CD4-positive, alpha-beta memory T cell (primary cell): ENCODE measurements at regions not wholly inside any gene's neighbourhood (a gene's known extent, or its start where the extent isn't known, plus 50 kb on each side); places are given as distances from the start of the nearest gene placed in this dataset.

Experiments
- CTCF ChIA-PET: fragments of 350-600 bp; sonication (Branson Sonifier 250); formaldehyde crosslinking; loops from one replicate; lab custom pipeline; 2021; ENCODE audit warnings: inconsistent platforms; ENCODE audit not compliant: partially characterized antibody; lab: Charles Lee
- POLR2A ChIA-PET: fragments of 350-600 bp; sonication (Branson Sonifier 250); formaldehyde crosslinking; loops from one replicate; lab custom pipeline; 2021; ENCODE audit not compliant: partially characterized antibody; lab: Charles Lee
- DNase-seq, 5 donors: peaks; one replicate each; pipeline versions ENCODE4 v3.0.0 to v3.0.0-alpha.2; 2020 to 2022; ENCODE audit warnings: mixed read lengths in 1 of 5
- H3K27ac ChIP-seq: one replicate; pipeline ENCODE4 v1.7.0; 2013; ENCODE audit warnings: low read depth, low read length
- H3K27me3 ChIP-seq: 2 replicates; pipeline ENCODE4 v1.7.0; 2013; ENCODE audit warnings: mild to moderate bottlenecking, low read length, moderate library complexity; ENCODE audit not compliant: insufficient read depth
- H3K36me3 ChIP-seq: 2 replicates; pipeline ENCODE4 v1.7.0; 2013; ENCODE audit warnings: mild to moderate bottlenecking, low read length, moderate library complexity; ENCODE audit not compliant: insufficient read depth
- H3K4me1 ChIP-seq: 2 replicates; pipeline ENCODE4 v1.7.0; 2013; ENCODE audit warnings: mild to moderate bottlenecking, low read length, moderate library complexity; ENCODE audit not compliant: insufficient read depth
- H3K4me3 ChIP-seq, 2 donors: one replicate each; pipeline ENCODE4 v1.7.0; 2013; ENCODE audit warnings: low read length in 2 of 2, mild to moderate bottlenecking in 1 of 2
- H3K9me3 ChIP-seq, 2 donors: one replicate each; pipeline ENCODE4 v1.7.0; 2013; ENCODE audit warnings: low read length in 2 of 2, control low read depth in 1 of 2; ENCODE audit not compliant: control insufficient read depth in 1 of 2
- H3K27ac Mint-ChIP-seq, 7 donors: one replicate each; pipeline ENCODE4 v1.8.0; 2020 to 2021; ENCODE audit warnings: mixed read lengths in 7 of 7, mild to moderate bottlenecking in 6 of 7, inconsistent platforms in 3 of 7, moderate library complexity in 3 of 7
- H3K27me3 Mint-ChIP-seq, 2 donors: one replicate each; pipeline ENCODE4 v1.8.0; 2020 to 2021; ENCODE audit warnings: mixed read lengths in 2 of 2
- H3K36me3 Mint-ChIP-seq, 2 donors: one replicate each; pipeline ENCODE4 v1.8.0; 2020 to 2021; ENCODE audit warnings: mixed read lengths in 2 of 2, inconsistent platforms in 1 of 2, mild to moderate bottlenecking in 1 of 2
- H3K4me1 Mint-ChIP-seq, 4 donors: one replicate each; pipeline ENCODE4 v1.8.0; 2020 to 2021; ENCODE audit warnings: mixed read lengths in 4 of 4, mild to moderate bottlenecking in 1 of 4
- H3K4me3 Mint-ChIP-seq, 8 donors: one replicate each; pipeline ENCODE4 v1.8.0; 2020 to 2021; ENCODE audit warnings: mixed read lengths in 8 of 8, mild to moderate bottlenecking in 7 of 8, moderate library complexity in 6 of 8, inconsistent platforms in 3 of 8
- H3K9me3 Mint-ChIP-seq, 8 donors: one replicate each; pipeline ENCODE4 v1.8.0; 2020 to 2021; ENCODE audit warnings: mixed read lengths in 8 of 8, mild to moderate bottlenecking in 5 of 8, inconsistent platforms in 3 of 8, moderate library complexity in 1 of 8
- intact Hi-C: fragments of 100-400 bp; cut with micrococcal nuclease; formaldehyde crosslinking; loops from one replicate; pipeline ENCODE4 v1.15.1; 2023

DNA sequence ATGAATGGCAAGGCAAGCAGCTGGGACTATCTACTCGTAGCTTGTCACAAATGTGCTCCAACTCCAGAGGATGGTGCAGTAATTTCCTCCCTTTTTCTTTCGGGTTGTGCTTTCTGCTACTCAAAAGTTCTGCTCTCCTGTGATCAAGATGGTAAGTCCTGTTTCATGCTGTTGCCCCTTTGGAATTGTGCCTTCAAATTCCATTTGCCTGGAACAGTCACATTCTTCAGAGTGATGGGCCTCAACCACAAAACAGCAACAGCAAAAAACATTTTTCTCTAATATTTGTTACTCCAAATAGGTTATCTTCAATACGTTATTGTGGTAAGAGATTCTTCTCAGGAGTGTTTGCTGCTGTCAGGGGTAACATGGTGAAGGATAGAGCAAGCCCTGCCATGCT is 209.3 kb downstream of the PALM2AKAP2 start:
- Histone ChIP-seq H3K27ac (no peak overlapping the region), H3K4me3 (no peak overlapping the region), H3K27me3 (no peaks in the 10 kb centered on the region), H3K36me3 (no peaks in the 10 kb centered on the region), H3K9me3 (no peaks in the 10 kb centered on the region), H3K4me1 (no peaks in the 10 kb centered on the region)
- no peak overlapping the region for H3K4me3 Mint-ChIP-seq
- DNase-seq: no peak
- H3K36me3 Mint-ChIP-seq: no peaks in the 10 kb centered on the region
- intact Hi-C loops: no loop called here
- ChIA-PET CTCF (no interaction called here), POLR2A (no interaction called here)
- H3K27me3 Mint-ChIP-seq: no peaks in the 10 kb centered on the region
- peaks cover 2 to 29% (median 9%) of the 10 kb centered on the region in 8 donors for H3K9me3 Mint-ChIP-seq
- no peak overlapping the region for H3K27ac Mint-ChIP-seq
- no peaks in the 10 kb centered on the region for H3K4me1 Mint-ChIP-seq

DNA sequence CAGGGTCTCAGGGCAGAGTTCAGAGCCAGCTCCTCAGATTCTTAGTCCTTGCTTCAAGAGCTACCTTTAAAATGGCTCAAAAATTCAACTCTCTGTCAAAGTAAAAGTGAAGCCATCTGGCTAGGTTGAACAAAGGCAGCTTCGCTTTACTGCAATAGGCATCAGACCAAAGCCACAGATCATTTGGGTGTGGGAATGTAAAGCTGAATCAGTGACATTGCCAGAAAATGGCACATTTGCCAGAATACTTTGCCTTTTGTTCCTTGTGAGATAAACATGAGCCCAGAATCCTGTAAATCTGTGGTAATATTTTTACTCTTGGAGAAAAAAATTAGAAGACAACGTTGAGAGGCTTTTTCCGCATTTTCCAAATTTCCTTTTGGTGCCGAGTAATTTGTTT is 210.5 kb downstream of the PALM2AKAP2 start:
- DNase-seq: no peak
- Histone ChIP-seq H3K4me1 (no peaks in the 10 kb centered on the region), H3K4me3 (no peak overlapping the region), H3K36me3 (no peaks in the 10 kb centered on the region), H3K27me3 (no peaks in the 10 kb centered on the region), H3K27ac (no peak overlapping the region), H3K9me3 (no peaks in the 10 kb centered on the region)
- no peaks in the 10 kb centered on the region for H3K4me1 Mint-ChIP-seq
- ChIA-PET CTCF (interaction anchor here (0.6 to 1.5 kb wide), 3 partner anchors 19 to 193 kb away, joined by 3 read pairs; no protein-coding TSS in a partner anchor), POLR2A (no interaction called here)
- intact Hi-C loops: no loop called here
- peak overlapping the region in 1 of 7 donors; percentile 18 for H3K27ac Mint-ChIP-seq
- no peaks in the 10 kb centered on the region for H3K36me3 Mint-ChIP-seq
- no peak overlapping the region for H3K4me3 Mint-ChIP-seq
- H3K9me3 Mint-ChIP-seq: peaks cover 4 to 34% (median 12%) of the 10 kb centered on the region in 8 donors
- no peaks in the 10 kb centered on the region for H3K27me3 Mint-ChIP-seq

DNA sequence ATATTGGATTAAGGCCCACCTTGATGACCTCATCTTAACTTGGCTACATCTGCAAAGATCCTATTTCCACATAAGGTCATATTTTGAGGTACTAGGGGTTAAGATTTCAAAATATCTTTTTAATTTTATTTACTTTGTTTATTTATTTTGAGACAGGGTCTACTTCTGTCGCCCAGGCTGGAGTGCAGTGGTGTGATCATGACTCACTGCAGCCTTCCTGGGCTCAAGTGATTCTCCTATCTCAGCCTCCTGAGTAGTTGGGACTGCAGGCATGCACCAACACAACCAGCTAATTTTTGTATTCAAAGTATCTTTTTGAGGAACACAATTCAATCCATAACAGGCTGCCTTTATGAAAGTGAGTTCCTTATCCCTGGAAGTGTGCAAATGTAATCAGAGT is 212.3 kb downstream of the PALM2AKAP2 start:
- Histone ChIP-seq H3K36me3 (no peaks in the 10 kb centered on the region), H3K4me3 (no peak overlapping the region), H3K4me1 (no peaks in the 10 kb centered on the region), H3K27me3 (no peaks in the 10 kb centered on the region), H3K9me3 (no peaks in the 10 kb centered on the region), H3K27ac (no peak overlapping the region)
- Mint-ChIP-seq H3K4me3 (no peak overlapping the region), H3K4me1 (no peaks in the 10 kb centered on the region), H3K9me3 (peaks cover 4 to 36% (median 15%) of the 10 kb centered on the region in 8 donors), H3K27me3 (no peaks in the 10 kb centered on the region), H3K27ac (no peak overlapping the region), H3K36me3 (peaks cover 0 to 3% of the 10 kb centered on the region in 2 donors)
- CTCF ChIA-PET: no interaction called here
- POLR2A ChIA-PET: no interaction called here
- intact Hi-C loops: no loop called here
- DNase-seq: no peak

DNA sequence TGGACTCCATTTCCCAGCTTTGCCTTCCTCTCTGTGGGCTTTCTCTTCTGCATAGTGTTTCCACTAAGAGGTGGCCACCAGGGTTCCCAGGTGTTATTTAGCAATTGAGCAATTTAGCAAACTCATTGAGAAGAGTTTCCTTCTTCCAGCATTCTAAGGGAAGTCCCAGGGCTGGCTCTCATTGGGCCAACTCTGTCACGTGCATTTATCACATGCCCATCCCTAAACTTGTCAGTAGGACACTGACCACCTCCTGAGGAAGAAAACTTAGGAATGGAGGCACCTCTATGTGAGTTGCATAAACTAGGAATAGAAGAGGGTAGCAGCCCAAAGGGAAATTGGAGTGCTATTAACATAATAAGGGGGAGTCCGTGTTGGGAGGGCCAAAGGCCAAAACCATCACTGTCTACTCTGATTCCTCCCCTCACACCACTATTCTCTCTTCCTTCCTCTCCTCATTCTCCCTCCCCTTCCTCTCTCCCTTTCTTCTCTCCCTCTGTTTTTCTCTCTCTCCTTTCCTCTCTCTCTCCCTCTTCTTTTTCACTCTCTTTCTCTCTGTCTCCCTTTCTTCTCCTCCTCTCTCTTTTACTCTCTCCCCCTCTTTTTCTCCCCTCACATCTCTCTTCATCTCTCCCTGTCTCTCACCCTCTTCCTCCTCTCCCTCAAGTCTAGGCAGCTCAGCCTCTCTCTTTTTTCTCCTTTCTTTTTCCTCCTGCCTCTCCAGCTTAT is 213.4 kb downstream of the PALM2AKAP2 start:
- H3K4me1 Mint-ChIP-seq: no peaks in the 10 kb centered on the region
- Histone ChIP-seq H3K9me3 (no peaks in the 10 kb centered on the region), H3K4me1 (no peaks in the 10 kb centered on the region), H3K36me3 (no peaks in the 10 kb centered on the region), H3K27me3 (no peaks in the 10 kb centered on the region), H3K27ac (no peak overlapping the region), H3K4me3 (no peak overlapping the region)
- peaks cover 2 to 26% (median 12%) of the 10 kb centered on the region in 8 donors for H3K9me3 Mint-ChIP-seq
- ChIA-PET CTCF (interaction anchor here (0.8 to 1.3 kb wide), 2 partner anchors 26 to 100 kb away, joined by 3 to 4 read pairs; no protein-coding TSS in a partner anchor), POLR2A (no interaction called here)
- no peaks in the 10 kb centered on the region for H3K27me3 Mint-ChIP-seq
- no peak overlapping the region for H3K27ac Mint-ChIP-seq
- no peak for DNase-seq
- peaks cover 0 to 3% of the 10 kb centered on the region in 2 donors for H3K36me3 Mint-ChIP-seq
- intact Hi-C loops: no loop called here
- H3K4me3 Mint-ChIP-seq: no peak overlapping the region

DNA sequence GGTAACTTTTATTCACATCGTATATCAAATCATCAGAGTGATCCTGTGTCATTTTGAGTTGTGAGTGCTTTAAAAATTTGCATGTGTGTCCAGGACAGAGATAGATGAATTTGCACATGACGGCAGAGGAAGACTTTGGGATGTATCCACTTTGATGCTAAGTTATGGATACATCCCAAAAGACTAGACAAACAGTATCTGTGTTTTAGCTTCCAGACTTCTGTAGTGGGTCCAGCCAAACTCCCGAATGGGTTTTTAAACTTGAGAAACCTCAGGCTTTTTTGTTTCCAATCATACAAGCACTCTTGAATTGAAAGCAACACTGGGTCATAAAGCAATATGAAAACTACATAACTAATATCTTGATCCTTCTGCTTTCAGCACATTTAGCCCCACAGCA is 213.8 kb downstream of the C9orf152 start:
- no peak for DNase-seq
- POLR2A ChIA-PET: no interaction called here

DNA sequence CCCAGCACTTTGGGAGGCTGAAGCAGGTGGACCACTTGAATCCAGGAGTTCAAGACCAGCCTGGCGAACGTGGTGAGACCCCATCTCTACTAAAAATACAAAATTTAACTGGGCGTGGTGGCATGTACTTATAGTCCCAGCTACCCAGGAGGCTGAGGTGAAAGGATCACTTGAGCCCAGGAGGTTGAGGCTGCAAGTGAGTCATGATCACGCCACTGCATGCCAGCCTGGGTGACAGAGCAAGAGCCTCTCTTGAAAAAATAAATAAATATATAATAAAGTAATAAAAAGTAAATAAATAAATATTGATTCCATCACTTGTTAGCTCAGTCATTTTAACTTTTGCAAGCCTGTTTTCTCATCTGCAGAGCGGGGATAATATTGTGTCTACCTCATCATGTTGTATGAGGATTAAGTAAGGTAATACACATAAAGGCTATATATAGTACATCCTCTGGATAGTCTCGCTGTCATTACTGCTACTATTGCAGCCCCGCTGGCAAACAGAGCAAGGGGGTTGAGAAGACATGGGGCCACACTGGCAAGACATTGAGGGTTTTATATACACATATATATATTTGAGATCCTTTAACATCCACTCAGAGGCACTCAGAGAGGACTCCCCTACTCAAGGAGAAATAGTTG is 210.9 kb downstream of the C9orf152 start:
- no peak overlapping the region for H3K27ac ChIP-seq
- H3K27me3 Mint-ChIP-seq: no peaks in the 10 kb centered on the region
- no peaks in the 10 kb centered on the region for H3K9me3 ChIP-seq
- peaks cover 0 to 2% (median 0%) of the 10 kb centered on the region in 4 donors for H3K4me1 Mint-ChIP-seq
- no peaks in the 10 kb centered on the region for H3K4me1 ChIP-seq
- ChIA-PET POLR2A (interaction anchor here (1.2 kb wide), 1 partner anchor 8 kb away, joined by 3 read pairs; no protein-coding TSS in a partner anchor), CTCF (interaction anchor here (1.3 kb wide), 1 partner anchor 10 kb away, joined by 4 read pairs; no protein-coding TSS in a partner anchor)
- H3K4me3 Mint-ChIP-seq: no peak overlapping the region
- no peaks in the 10 kb centered on the region for H3K36me3 ChIP-seq
- no peak for DNase-seq
- peaks cover 0 to 24% (median 14%) of the 10 kb centered on the region in 8 donors for H3K9me3 Mint-ChIP-seq
- no peak overlapping the region for H3K27ac Mint-ChIP-seq
- no peaks in the 10 kb centered on the region for H3K27me3 ChIP-seq
- intact Hi-C loops: loop anchor here (5.0 kb wide), 1 partner anchor 45 kb away; no protein-coding TSS in a partner anchor
- no peak overlapping the region for H3K4me3 ChIP-seq
- H3K36me3 Mint-ChIP-seq: peaks cover 0 to 3% of the 10 kb centered on the region in 2 donors

More for the DNA sequence above, 213.8 kb downstream of the C9orf152 start:
- H3K36me3 Mint-ChIP-seq: peaks cover 0 to 3% of the 10 kb centered on the region in 2 donors
- peaks cover 2 to 22% (median 9%) of the 10 kb centered on the region in 8 donors for H3K9me3 Mint-ChIP-seq
- Histone ChIP-seq H3K27ac (no peak overlapping the region), H3K4me1 (no peaks in the 10 kb centered on the region), H3K36me3 (no peaks in the 10 kb centered on the region), H3K9me3 (no peaks in the 10 kb centered on the region), H3K4me3 (no peak overlapping the region), H3K27me3 (no peaks in the 10 kb centered on the region)
- intact Hi-C loops: no loop called here
- H3K27me3 Mint-ChIP-seq: no peaks in the 10 kb centered on the region
- H3K4me1 Mint-ChIP-seq: no peaks in the 10 kb centered on the region
- H3K4me3 Mint-ChIP-seq: peak overlapping the region in 1 of 8 donors; percentile 28
- CTCF ChIA-PET: interaction anchor here (0.8 to 1.3 kb wide), 2 partner anchors 26 to 101 kb away, joined by 3 to 4 read pairs; no protein-coding TSS in a partner anchor
- H3K27ac Mint-ChIP-seq: no peak overlapping the region

DNA sequence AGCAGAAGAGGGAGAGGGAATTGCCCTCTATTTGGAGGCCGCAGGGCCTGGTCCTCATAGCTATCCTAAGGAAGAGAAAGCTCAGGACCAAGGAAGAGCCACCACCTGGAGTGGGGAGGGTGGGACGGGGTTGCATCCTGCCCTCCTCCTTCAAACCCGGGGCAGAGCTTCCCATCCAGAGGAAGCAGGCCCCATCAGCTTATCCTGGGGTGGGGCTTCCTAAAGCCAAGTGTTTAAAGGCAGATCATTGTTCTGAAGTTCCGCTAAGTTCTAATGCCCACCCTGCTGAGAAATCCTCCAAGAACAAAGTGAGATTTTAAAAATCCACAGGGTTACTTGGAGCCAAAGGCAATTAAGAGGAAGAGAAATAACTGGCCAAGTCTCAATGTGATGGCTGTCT is 210.3 kb downstream of the C9orf152 start:
- ChIA-PET CTCF (interaction anchor here (1.3 kb wide), 1 partner anchor 9 kb away, joined by 4 read pairs; no protein-coding TSS in a partner anchor), POLR2A (no interaction called here)
- peaks cover 0 to 27% (median 15%) of the 10 kb centered on the region in 8 donors for H3K9me3 Mint-ChIP-seq
- no peak overlapping the region for H3K4me3 Mint-ChIP-seq
- Histone ChIP-seq H3K36me3 (no peaks in the 10 kb centered on the region), H3K27ac (no peak overlapping the region), H3K4me1 (no peaks in the 10 kb centered on the region), H3K4me3 (no peak overlapping the region), H3K9me3 (no peaks in the 10 kb centered on the region), H3K27me3 (no peaks in the 10 kb centered on the region)
- peaks cover 0 to 2% (median 0%) of the 10 kb centered on the region in 4 donors for H3K4me1 Mint-ChIP-seq
- H3K36me3 Mint-ChIP-seq: peaks cover 0 to 3% of the 10 kb centered on the region in 2 donors
- intact Hi-C loops: loop anchor here (5.0 kb wide), 1 partner anchor 45 kb away; no protein-coding TSS in a partner anchor
- H3K27me3 Mint-ChIP-seq: no peaks in the 10 kb centered on the region
- no peak for DNase-seq
- no peak overlapping the region for H3K27ac Mint-ChIP-seq
